ENCODE measurements at regions not wholly inside any gene's neighbourhood (a gene's known extent, or its start where the extent isn't known, plus 50 kb on each side); places are given as distances from the start of the nearest gene placed in this dataset.

DNA sequence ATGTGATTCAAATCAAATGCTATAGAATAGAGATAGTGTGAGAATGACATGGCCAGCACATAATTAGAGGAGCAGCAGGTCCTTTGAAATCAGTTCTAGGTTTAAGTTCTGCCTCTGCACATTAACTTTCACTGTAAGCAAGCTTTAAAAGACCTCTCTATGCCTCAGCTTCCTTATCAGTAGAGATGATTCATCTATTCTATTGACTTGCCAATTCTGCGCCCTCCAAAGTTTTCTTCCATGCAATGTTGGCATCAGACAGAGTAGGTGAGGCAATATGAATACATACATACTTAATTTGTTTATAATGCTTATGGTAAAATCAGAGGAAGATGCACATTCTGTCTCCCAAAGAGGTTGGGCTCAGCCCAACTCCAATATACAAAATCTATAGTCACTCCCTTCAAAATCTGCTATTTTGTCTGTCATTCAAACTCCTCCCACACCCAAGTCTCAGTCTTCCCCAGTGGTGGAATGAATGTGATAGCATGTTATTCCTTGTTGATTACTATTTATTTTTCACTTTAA is 525.5 kb downstream of the RFC3 start:
- Histone ChIP-seq H3K4me2 (ENCODE audit: insufficient read depth, low read length) (no peak overlapping the region), H3K36me3 (ENCODE audit: control insufficient read depth in 2 of 2, extremely low read depth in 1 of 2, insufficient read depth in 2 of 2, low read length in 2 of 2) (no peaks in the 10 kb centered on the region), H3K9ac (replicated peaks; ENCODE audit: extremely low read depth, insufficient read depth, low read length) (no peak overlapping the region), H3K27me3 (ENCODE audit: control insufficient read depth in 2 of 2, insufficient read depth in 2 of 2, low read length in 2 of 2) (no peaks in the 10 kb centered on the region), H4K20me1 (replicated peaks; ENCODE audit: control insufficient read depth, extremely low read depth, insufficient read depth, low read length) (no peaks in the 10 kb centered on the region), H3K79me2 (ENCODE audit: control insufficient read depth, insufficient read depth, low read length) (no peaks in the 10 kb centered on the region), H3K4me3 (replicated peaks in 1 of 3; ENCODE audit: insufficient read depth in 1 of 3, low read depth in 1 of 3, low read length in 3 of 3) (no peak overlapping the region), H3K9me3 (replicated peaks; ENCODE audit: control insufficient read depth, insufficient read depth, low read length) (no peaks in the 10 kb centered on the region), H3K4me1 (ENCODE audit: control insufficient read depth, extremely low read depth, insufficient read depth, low read length) (no peaks in the 10 kb centered on the region), H3K27ac (ENCODE audit: insufficient read depth, low read depth, low read length) (no peak overlapping the region), H2AFZ (ENCODE audit: low read depth, low read length) (no peak overlapping the region), H3K9me1 (replicated peaks; ENCODE audit: control insufficient read depth, extremely low read depth, insufficient read depth, low read length) (no peaks in the 10 kb centered on the region)
- BruUV-seq (replicated peaks): no TSS peak
- no peak for TF ChIP-seq MYC (IDR thresholded peaks at IDR 0.05; ENCODE audit: low read depth, low read length)
- no peak for TF ChIP-seq POLR2AphosphoS5 (IDR thresholded peaks at IDR 0.05; ENCODE audit: insufficient read depth, low read depth, low read length)
- TF ChIP-seq, protein P1, sequence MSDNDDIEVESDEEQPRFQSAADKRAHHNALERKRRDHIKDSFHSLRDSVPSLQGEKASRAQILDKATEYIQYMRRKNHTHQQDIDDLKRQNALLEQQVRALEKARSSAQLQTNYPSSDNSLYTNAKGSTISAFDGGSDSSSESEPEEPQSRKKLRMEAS (IDR thresholded peaks at IDR 0.05; ENCODE audit: insufficient read depth, insufficient read length): no peak
- TF ChIP-seq POLR2A (IDR thresholded peaks at IDR 0.05; ENCODE audit: low read depth, low read length): no peak
- TF ChIP-seq, protein P2, sequence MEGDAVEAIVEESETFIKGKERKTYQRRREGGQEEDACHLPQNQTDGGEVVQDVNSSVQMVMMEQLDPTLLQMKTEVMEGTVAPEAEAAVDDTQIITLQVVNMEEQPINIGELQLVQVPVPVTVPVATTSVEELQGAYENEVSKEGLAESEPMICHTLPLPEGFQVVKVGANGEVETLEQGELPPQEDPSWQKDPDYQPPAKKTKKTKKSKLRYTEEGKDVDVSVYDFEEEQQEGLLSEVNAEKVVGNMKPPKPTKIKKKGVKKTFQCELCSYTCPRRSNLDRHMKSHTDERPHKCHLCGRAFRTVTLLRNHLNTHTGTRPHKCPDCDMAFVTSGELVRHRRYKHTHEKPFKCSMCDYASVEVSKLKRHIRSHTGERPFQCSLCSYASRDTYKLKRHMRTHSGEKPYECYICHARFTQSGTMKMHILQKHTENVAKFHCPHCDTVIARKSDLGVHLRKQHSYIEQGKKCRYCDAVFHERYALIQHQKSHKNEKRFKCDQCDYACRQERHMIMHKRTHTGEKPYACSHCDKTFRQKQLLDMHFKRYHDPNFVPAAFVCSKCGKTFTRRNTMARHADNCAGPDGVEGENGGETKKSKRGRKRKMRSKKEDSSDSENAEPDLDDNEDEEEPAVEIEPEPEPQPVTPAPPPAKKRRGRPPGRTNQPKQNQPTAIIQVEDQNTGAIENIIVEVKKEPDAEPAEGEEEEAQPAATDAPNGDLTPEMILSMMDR (IDR thresholded peaks at IDR 0.05; ENCODE audit: extremely low read depth in 1 of 2, insufficient read depth in 1 of 2, low read depth in 1 of 2, low read length in 2 of 2): no peak
- no peak for TF ChIP-seq JUN (IDR thresholded peaks at IDR 0.05; ENCODE audit: borderline replicate concordance, insufficient read depth, insufficient read length, low read depth)
- no peak for TF ChIP-seq EZH2 (IDR thresholded peaks at IDR 0.05; ENCODE audit: borderline replicate concordance, low read depth, low read length, severe bottlenecking)
- peak; percentile 49 for TF ChIP-seq GATA2 (IDR thresholded peaks at IDR 0.05; ENCODE audit: insufficient read depth, insufficient read length, low read depth, low read length)
- TF ChIP-seq FOS (IDR thresholded peaks at IDR 0.05; ENCODE audit: borderline replicate concordance, insufficient read depth, low read length): peak; percentile 68
- POLR2A ChIA-PET: no interaction called here
- DNase-seq (ENCODE audit: low read depth, low spot score): peak; percentile 18
- CTCF ChIA-PET: interaction anchor here (0.9 to 2.1 kb wide), 2 partner anchors 14 to 21 kb away, joined by 4 read pairs; no protein-coding TSS in a partner anchor
- intact Hi-C loops (cut with micrococcal nuclease): no loop called here
- dilution Hi-C loops (cut with MboI; ENCODE audit: extremely low pct_ligation_motif_present, low sequenced_read_pairs): no loop called here
- FAIRE-seq: no peak
